Chondrocyte (in vitro differentiated cells): ENCODE measurements at regions not wholly inside any gene's neighbourhood (a gene's known extent, or its start where the extent isn't known, plus 50 kb on each side); places are given as distances from the start of the nearest gene placed in this dataset.

Experiments used
- DNase-seq: peaks from one replicate; pipeline ENCODE4 v3.0.0; 2021; ENCODE audit warnings: mixed read lengths, low spot score
- H3K27ac Mint-ChIP-seq: one replicate; pipeline ENCODE4 v1.8.0; 2021; ENCODE audit warnings: mild to moderate bottlenecking, moderate library complexity, mixed read lengths; ENCODE audit not compliant: unreplicated experiment
- H3K27me3 Mint-ChIP-seq: 2 replicates; pipeline ENCODE4 v1.8.0; 2021; ENCODE audit warnings: low read depth, mixed read lengths
- H3K36me3 Mint-ChIP-seq: 2 replicates; pipeline ENCODE4 v1.8.0; 2021; ENCODE audit warnings: low read depth, mixed read lengths
- H3K4me1 Mint-ChIP-seq: 2 replicates; pipeline ENCODE4 v1.8.0; 2021; ENCODE audit warnings: low read depth, mild to moderate bottlenecking, mixed read lengths
- H3K4me3 Mint-ChIP-seq: one replicate; pipeline ENCODE4 v1.8.0; 2021; ENCODE audit warnings: mild to moderate bottlenecking, moderate library complexity, mixed read lengths; ENCODE audit not compliant: unreplicated experiment
- H3K9me3 Mint-ChIP-seq: 2 replicates; pipeline ENCODE4 v1.8.0; 2021; ENCODE audit warnings: low read depth, mixed read lengths
- TF ChIP-seq, protein P1 (sequence below): fragments of 200-600 bp; sonication (generic); IDR thresholded peaks from 2 replicates; pipeline ENCODE4 v1.5.0; 2021; ENCODE audit warnings: antibody characterized with exemption, mild to moderate bottlenecking, moderate library complexity

DNA sequence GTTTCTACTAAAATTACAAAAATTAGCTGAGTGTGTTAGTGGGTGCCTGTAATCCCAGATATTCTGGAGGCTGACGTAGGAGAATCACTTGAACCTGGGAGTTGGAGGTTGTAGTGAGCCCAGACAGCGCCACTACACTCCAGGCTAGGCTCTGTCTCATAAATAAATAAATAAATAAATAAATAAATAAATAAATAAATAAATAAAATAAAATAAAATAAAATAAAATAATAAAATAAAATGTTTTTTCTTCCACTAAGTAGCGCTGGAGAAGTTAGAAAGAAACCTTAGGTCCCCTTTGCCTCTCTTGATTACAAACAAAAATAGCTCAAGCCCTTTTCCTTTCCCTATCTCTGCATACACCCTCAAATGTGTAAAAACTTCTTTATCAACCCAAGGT is 525.9 kb downstream of the IPMK start:
- H3K4me3 Mint-ChIP-seq = no peak overlapping the region
- no peaks in the 10 kb centered on the region for H3K36me3 Mint-ChIP-seq
- H3K27me3 Mint-ChIP-seq = peaks cover 25% of the 10 kb centered on the region
- no peaks in the 10 kb centered on the region for H3K4me1 Mint-ChIP-seq
- DNase-seq = no peak
- TF ChIP-seq, protein P1, sequence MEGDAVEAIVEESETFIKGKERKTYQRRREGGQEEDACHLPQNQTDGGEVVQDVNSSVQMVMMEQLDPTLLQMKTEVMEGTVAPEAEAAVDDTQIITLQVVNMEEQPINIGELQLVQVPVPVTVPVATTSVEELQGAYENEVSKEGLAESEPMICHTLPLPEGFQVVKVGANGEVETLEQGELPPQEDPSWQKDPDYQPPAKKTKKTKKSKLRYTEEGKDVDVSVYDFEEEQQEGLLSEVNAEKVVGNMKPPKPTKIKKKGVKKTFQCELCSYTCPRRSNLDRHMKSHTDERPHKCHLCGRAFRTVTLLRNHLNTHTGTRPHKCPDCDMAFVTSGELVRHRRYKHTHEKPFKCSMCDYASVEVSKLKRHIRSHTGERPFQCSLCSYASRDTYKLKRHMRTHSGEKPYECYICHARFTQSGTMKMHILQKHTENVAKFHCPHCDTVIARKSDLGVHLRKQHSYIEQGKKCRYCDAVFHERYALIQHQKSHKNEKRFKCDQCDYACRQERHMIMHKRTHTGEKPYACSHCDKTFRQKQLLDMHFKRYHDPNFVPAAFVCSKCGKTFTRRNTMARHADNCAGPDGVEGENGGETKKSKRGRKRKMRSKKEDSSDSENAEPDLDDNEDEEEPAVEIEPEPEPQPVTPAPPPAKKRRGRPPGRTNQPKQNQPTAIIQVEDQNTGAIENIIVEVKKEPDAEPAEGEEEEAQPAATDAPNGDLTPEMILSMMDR = no peak
- no peak overlapping the region for H3K27ac Mint-ChIP-seq
- peaks cover 4% of the 10 kb centered on the region for H3K9me3 Mint-ChIP-seq

DNA sequence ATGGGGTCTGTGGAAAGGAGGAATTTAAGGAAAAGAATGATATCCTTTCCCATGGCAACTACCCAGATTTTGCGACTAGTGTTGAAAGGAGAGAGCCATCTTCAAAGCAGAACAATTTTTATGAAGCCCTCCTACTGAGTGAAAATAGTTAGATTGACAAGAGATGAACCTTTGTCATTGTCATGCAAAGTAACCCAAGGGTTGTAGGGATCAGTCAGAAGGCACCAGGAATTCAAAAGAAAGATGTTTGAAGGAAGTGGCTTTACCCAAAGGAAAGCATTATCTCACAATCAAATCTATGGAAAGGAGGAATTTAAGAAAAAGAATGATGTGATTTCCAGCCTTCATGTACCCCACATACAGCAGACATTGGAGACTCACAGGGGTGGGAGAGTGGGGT is 544.4 kb downstream of the IPMK start:
- Mint-ChIP-seq H3K4me3 (no peak overlapping the region), H3K27ac (no peak overlapping the region), H3K4me1 (no peaks in the 10 kb centered on the region), H3K27me3 (peaks cover 54% of the 10 kb centered on the region), H3K9me3 (peaks cover 22% of the 10 kb centered on the region), H3K36me3 (peaks cover 16% of the 10 kb centered on the region)
- no peak for DNase-seq
- TF ChIP-seq, protein P1 = no peak

DNA sequence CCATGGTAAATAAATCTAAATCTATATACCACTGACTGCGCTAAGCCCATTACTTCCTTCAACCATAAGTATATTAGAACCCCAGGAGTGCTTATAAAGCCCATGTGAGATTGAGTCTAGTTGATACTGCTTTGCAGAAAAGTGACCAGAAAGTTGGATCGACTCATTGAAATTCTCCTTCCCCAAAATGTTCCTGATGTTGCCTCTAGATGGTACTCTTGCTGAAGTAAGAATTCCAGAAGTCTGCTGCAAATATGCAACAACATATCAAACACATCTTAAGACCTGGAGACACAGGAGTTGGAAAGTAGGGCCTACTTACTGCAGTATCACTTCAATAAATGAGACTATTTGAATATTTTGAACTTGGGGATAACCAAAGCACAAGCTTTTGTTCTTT is 550.8 kb downstream of the IPMK start:
- no peak overlapping the region for H3K27ac Mint-ChIP-seq
- TF ChIP-seq, protein P1 = peak; percentile 81
- H3K27me3 Mint-ChIP-seq = peaks cover 9% of the 10 kb centered on the region
- H3K4me3 Mint-ChIP-seq = no peak overlapping the region
- no peak for DNase-seq
- H3K9me3 Mint-ChIP-seq = peaks cover 28% of the 10 kb centered on the region
- peaks cover 15% of the 10 kb centered on the region for H3K4me1 Mint-ChIP-seq
- H3K36me3 Mint-ChIP-seq = peaks cover 14% of the 10 kb centered on the region

DNA sequence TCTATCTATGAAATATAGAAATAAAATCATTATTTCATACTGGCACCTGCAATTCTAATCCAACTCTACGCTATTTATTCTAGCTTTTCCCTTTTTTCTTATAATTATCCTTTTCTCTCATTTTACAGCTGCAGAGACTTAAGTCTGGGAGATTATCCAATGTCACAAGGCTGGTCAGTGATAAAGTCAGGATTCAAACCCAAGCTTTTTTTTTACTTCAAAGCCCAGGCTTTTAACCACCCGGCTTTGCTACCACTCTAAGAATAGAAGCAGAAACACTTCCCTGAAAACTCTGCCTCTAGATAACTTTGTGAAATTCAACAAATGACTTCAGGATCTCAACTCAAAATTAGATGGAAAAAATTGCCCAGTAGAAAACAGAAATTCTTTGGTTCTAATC is 552.5 kb downstream of the IPMK start:
- H3K27me3 Mint-ChIP-seq = peaks cover 7% of the 10 kb centered on the region
- H3K27ac Mint-ChIP-seq = no peak overlapping the region
- no peak for DNase-seq
- peaks cover 10% of the 10 kb centered on the region for H3K36me3 Mint-ChIP-seq
- H3K4me3 Mint-ChIP-seq = no peak overlapping the region
- TF ChIP-seq, protein P1 = no peak
- peaks cover 15% of the 10 kb centered on the region for H3K4me1 Mint-ChIP-seq
- H3K9me3 Mint-ChIP-seq = peaks cover 24% of the 10 kb centered on the region

DNA sequence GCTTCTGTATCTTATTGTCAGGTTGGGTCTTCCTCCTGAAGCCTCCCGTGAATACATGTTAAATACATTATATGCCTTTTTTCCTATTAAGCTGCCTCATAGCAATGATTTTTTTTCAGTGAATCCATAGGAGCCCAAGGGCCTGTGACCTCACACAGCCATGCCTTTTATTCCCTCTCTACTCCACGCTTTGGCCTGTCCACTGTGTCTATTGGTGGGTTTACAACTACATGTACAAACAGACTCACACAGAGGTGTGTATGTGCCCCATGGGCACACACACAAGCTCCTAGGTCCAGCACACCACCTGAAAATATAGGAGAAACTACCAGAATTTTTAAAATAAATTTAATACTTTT is 560.4 kb downstream of the IPMK start:
- Mint-ChIP-seq H3K4me3 (no peak overlapping the region), H3K36me3 (no peaks in the 10 kb centered on the region), H3K4me1 (peaks cover 9% of the 10 kb centered on the region), H3K9me3 (peaks cover 3% of the 10 kb centered on the region), H3K27ac (no peak overlapping the region), H3K27me3 (no peaks in the 10 kb centered on the region)
- TF ChIP-seq, protein P1 = no peak
- no peak for DNase-seq
